ENCODE measurements at regions not wholly inside any gene's neighbourhood (a gene's known extent, or its start where the extent isn't known, plus 50 kb on each side); places are given as distances from the start of the nearest gene placed in this dataset.
A peak's percentile ranks its signal among the peaks of the same experiment; 100 is the strongest.

DNA sequence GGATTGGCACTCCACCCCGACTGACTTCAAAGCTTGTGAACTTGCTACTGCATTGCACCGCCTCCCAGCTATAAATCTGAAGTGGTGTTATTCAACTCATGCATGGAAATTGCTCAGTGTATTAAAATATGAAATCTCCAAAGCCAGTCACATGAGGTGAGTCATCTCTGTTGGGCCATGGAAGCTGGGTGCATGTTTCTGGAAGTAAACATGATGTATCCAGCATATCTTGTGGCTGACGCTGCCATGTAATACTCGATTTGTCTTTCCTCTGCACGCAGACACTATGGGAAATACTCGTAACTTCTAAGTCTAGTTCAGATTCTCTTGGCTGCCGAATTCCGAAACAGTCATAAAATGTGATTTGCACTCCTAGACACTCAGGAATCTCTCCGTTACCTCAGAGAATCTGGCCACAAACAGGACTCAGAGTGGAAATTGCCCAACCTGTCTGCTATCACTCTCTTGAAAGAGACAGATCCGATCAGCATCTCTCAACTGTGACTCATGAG, 154.9 kb upstream of the MPPED2 start (continued):
- TF ChIP-seq, protein P1, sequence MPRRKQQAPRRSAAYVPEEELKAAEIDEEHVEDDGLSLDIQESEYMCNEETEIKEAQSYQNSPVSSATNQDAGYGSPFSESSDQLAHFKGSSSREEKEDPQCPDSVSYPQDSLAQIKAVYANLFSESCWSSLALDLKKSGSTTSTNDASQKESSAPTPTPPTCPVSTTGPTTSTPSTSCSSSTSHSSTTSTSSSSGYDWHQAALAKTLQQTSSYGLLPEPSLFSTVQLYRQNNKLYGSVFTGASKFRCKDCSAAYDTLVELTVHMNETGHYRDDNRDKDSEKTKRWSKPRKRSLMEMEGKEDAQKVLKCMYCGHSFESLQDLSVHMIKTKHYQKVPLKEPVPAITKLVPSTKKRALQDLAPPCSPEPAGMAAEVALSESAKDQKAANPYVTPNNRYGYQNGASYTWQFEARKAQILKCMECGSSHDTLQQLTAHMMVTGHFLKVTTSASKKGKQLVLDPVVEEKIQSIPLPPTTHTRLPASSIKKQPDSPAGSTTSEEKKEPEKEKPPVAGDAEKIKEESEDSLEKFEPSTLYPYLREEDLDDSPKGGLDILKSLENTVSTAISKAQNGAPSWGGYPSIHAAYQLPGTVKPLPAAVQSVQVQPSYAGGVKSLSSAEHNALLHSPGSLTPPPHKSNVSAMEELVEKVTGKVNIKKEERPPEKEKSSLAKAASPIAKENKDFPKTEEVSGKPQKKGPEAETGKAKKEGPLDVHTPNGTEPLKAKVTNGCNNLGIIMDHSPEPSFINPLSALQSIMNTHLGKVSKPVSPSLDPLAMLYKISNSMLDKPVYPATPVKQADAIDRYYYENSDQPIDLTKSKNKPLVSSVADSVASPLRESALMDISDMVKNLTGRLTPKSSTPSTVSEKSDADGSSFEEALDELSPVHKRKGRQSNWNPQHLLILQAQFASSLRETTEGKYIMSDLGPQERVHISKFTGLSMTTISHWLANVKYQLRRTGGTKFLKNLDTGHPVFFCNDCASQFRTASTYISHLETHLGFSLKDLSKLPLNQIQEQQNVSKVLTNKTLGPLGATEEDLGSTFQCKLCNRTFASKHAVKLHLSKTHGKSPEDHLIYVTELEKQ (tag by site-specific recombination; IDR thresholded peaks at IDR 0.05; ENCODE audit: borderline replicate concordance) = no peak
- TF ChIP-seq ZNF394 (tag by site-specific recombination; IDR thresholded peaks at IDR 0.05; ENCODE audit: borderline replicate concordance) (peak; percentile 65; the same call in 1 of the 2 replicates), ZNF626 (tag by site-specific recombination; IDR thresholded peaks at IDR 0.05) (no peak), ZNF169 (tag by site-specific recombination; IDR thresholded peaks at IDR 0.05) (no peak), ZNF514 (tag by site-specific recombination; IDR thresholded peaks at IDR 0.05) (no peak), PRDM1 (tag by site-specific recombination; IDR thresholded peaks at IDR 0.05) (no peak), ZNF830 (tag by site-specific recombination; IDR thresholded peaks at IDR 0.05; ENCODE audit: low read depth) (no peak), ZNF155 (tag by site-specific recombination; IDR thresholded peaks at IDR 0.05) (no peak), ZBTB48 (tag by site-specific recombination; IDR thresholded peaks at IDR 0.05) (no peak), ZNF692 (tag by site-specific recombination; IDR thresholded peaks at IDR 0.05) (no peak), ZBTB10 (tag by site-specific recombination; IDR thresholded peaks at IDR 0.05) (no peak), ZNF175 (tag by site-specific recombination; IDR thresholded peaks at IDR 0.05) (no peak), ZNF398 (tag by site-specific recombination; IDR thresholded peaks at IDR 0.05) (peak; percentile 27; the same call in 1 of the 2 replicates), ZFHX2 (tag by site-specific recombination; conservative IDR thresholded peaks at IDR 0.05) (no peak), ZNF48 (tag by site-specific recombination; IDR thresholded peaks at IDR 0.05) (no peak)
- TF ChIP-seq, protein P2, sequence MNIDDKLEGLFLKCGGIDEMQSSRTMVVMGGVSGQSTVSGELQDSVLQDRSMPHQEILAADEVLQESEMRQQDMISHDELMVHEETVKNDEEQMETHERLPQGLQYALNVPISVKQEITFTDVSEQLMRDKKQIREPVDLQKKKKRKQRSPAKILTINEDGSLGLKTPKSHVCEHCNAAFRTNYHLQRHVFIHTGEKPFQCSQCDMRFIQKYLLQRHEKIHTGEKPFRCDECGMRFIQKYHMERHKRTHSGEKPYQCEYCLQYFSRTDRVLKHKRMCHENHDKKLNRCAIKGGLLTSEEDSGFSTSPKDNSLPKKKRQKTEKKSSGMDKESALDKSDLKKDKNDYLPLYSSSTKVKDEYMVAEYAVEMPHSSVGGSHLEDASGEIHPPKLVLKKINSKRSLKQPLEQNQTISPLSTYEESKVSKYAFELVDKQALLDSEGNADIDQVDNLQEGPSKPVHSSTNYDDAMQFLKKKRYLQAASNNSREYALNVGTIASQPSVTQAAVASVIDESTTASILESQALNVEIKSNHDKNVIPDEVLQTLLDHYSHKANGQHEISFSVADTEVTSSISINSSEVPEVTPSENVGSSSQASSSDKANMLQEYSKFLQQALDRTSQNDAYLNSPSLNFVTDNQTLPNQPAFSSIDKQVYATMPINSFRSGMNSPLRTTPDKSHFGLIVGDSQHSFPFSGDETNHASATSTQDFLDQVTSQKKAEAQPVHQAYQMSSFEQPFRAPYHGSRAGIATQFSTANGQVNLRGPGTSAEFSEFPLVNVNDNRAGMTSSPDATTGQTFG (tag by site-specific recombination; IDR thresholded peaks at IDR 0.05; ENCODE audit: borderline replicate concordance) = no peak
- TF ChIP-seq, protein P3, sequence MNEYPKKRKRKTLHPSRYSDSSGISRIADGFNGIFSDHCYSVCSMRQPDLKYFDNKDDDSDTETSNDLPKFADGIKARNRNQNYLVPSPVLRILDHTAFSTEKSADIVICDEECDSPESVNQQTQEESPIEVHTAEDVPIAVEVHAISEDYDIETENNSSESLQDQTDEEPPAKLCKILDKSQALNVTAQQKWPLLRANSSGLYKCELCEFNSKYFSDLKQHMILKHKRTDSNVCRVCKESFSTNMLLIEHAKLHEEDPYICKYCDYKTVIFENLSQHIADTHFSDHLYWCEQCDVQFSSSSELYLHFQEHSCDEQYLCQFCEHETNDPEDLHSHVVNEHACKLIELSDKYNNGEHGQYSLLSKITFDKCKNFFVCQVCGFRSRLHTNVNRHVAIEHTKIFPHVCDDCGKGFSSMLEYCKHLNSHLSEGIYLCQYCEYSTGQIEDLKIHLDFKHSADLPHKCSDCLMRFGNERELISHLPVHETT (tag by site-specific recombination; IDR thresholded peaks at IDR 0.05) = no peak
- TF ChIP-seq, protein P4, sequence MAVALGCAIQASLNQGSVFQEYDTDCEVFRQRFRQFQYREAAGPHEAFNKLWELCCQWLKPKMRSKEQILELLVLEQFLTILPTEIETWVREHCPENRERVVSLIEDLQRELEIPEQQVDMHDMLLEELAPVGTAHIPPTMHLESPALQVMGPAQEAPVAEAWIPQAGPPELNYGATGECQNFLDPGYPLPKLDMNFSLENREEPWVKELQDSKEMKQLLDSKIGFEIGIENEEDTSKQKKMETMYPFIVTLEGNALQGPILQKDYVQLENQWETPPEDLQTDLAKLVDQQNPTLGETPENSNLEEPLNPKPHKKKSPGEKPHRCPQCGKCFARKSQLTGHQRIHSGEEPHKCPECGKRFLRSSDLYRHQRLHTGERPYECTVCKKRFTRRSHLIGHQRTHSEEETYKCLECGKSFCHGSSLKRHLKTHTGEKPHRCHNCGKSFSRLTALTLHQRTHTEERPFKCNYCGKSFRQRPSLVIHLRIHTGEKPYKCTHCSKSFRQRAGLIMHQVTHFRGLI (tag by site-specific recombination; IDR thresholded peaks at IDR 0.05) = no peak
- TF ChIP-seq, protein P5, sequence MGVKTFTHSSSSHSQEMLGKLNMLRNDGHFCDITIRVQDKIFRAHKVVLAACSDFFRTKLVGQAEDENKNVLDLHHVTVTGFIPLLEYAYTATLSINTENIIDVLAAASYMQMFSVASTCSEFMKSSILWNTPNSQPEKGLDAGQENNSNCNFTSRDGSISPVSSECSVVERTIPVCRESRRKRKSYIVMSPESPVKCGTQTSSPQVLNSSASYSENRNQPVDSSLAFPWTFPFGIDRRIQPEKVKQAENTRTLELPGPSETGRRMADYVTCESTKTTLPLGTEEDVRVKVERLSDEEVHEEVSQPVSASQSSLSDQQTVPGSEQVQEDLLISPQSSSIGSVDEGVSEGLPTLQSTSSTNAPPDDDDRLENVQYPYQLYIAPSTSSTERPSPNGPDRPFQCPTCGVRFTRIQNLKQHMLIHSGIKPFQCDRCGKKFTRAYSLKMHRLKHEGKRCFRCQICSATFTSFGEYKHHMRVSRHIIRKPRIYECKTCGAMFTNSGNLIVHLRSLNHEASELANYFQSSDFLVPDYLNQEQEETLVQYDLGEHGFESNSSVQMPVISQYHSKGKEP (tag by site-specific recombination; IDR thresholded peaks at IDR 0.05) = peak; percentile 88

All from HEK293 (cell line).